GM20431 (cell line): ENCODE measurements at regions not wholly inside any gene's neighbourhood (a gene's known extent, or its start where the extent isn't known, plus 50 kb on each side); places are given as distances from the start of the nearest gene placed in this dataset.

Experiments
- in situ Hi-C: fragments of 300-500 bp; cut with MseI, MboI; formaldehyde crosslinking; loops from one replicate; pipeline ENCODE4 v1.15.0; 2020; ENCODE audit warnings: low sequenced_read_pairs; ENCODE audit not compliant: unreplicated experiment

GRCh38 chr2:120523766-120524165, 177.8 kb downstream of the INHBB start:
- in situ Hi-C loops, result no loop called here

- in situ Hi-C loops, result no loop called here
These were observed 178.2 kb downstream of the INHBB start for GRCh38 chr2:120524174-120524573.

- in situ Hi-C loops, result no loop called here
These were observed 179.4 kb downstream of the INHBB start for GRCh38 chr2:120525056-120526046.

GRCh38 chr2:120526047-120526562, 180.2 kb downstream of the INHBB start:
- in situ Hi-C loops, result no loop called here

GRCh38 chr2:120526997-120527945, 181.3 kb downstream of the INHBB start:
- in situ Hi-C loops, result no loop called here

GRCh38 chr2:120528051-120528692, 182.2 kb downstream of the INHBB start:
- in situ Hi-C loops, result no loop called here

- in situ Hi-C loops, result no loop called here
These were observed 182.7 kb downstream of the INHBB start for GRCh38 chr2:120528693-120529076.

GRCh38 chr2:120530781-120531180, 184.8 kb downstream of the INHBB start:
- in situ Hi-C loops, result no loop called here

- in situ Hi-C loops, result no loop called here
These were observed 185.4 kb downstream of the INHBB start for GRCh38 chr2:120531365-120531764.

- in situ Hi-C loops, result no loop called here
These were observed 186.1 kb downstream of the INHBB start for GRCh38 chr2:120531863-120532600.

- in situ Hi-C loops, result no loop called here
These were observed 187.7 kb downstream of the INHBB start for GRCh38 chr2:120533625-120534024.

GRCh38 chr2:120534457-120534856, 188.5 kb downstream of the INHBB start:
- in situ Hi-C loops, result no loop called here

- in situ Hi-C loops, result no loop called here
These were observed 189.1 kb downstream of the INHBB start for GRCh38 chr2:120535081-120535480.

GRCh38 chr2:120536141-120536540, 190.2 kb downstream of the INHBB start:
- in situ Hi-C loops, result no loop called here

GRCh38 chr2:120538691-120539423, 192.9 kb downstream of the INHBB start:
- in situ Hi-C loops, result no loop called here

GRCh38 chr2:120539424-120539936, 193.5 kb downstream of the INHBB start:
- in situ Hi-C loops, result no loop called here

- in situ Hi-C loops, result no loop called here
These were observed 194.2 kb downstream of the INHBB start for GRCh38 chr2:120539937-120540718.
